ENCODE measurements at regions not wholly inside any gene's neighbourhood (a gene's known extent, or its start where the extent isn't known, plus 50 kb on each side); places are given as distances from the start of the nearest gene placed in this dataset.

- no peak overlapping the region for H3K4me3 ChIP-seq (ENCODE audit: control insufficient read depth, low read depth, low read length)
- DNase-seq (ENCODE audit: low read depth): peak; percentile 87
- no peak for TF ChIP-seq CTCF (IDR thresholded peaks at IDR 0.05; ENCODE audit: control insufficient read depth, insufficient read depth, low read depth, low read length, missing control alignments)
These were observed 264.6 kb downstream of the HHIPL2 start for GRCh38 chr1:222283147-222283768.

- TF ChIP-seq CTCF (IDR thresholded peaks at IDR 0.05; ENCODE audit: control insufficient read depth, insufficient read depth, low read depth, low read length, missing control alignments): no peak
- DNase-seq (ENCODE audit: low read depth): no peak
- H3K4me3 ChIP-seq (ENCODE audit: control insufficient read depth, low read depth, low read length): no peak overlapping the region
These were observed 268.3 kb downstream of the HHIPL2 start for GRCh38 chr1:222279591-222279990.

- DNase-seq (ENCODE audit: low read depth): no peak
- no peak overlapping the region for H3K4me3 ChIP-seq (ENCODE audit: control insufficient read depth, low read depth, low read length)
- no peak for TF ChIP-seq CTCF (IDR thresholded peaks at IDR 0.05; ENCODE audit: control insufficient read depth, insufficient read depth, low read depth, low read length, missing control alignments)
These were observed 269.4 kb downstream of the HHIPL2 start for GRCh38 chr1:222278501-222278900.

GRCh38 chr1:222275729-222276465 lies 272.0 kb downstream of the HHIPL2 start:
- no peak for DNase-seq (ENCODE audit: low read depth)
- no peak for TF ChIP-seq CTCF (IDR thresholded peaks at IDR 0.05; ENCODE audit: control insufficient read depth, insufficient read depth, low read depth, low read length, missing control alignments)
- H3K4me3 ChIP-seq (ENCODE audit: control insufficient read depth, low read depth, low read length): no peak overlapping the region

- no peak overlapping the region for H3K4me3 ChIP-seq (ENCODE audit: control insufficient read depth, low read depth, low read length)
- no peak for TF ChIP-seq CTCF (IDR thresholded peaks at IDR 0.05; ENCODE audit: control insufficient read depth, insufficient read depth, low read depth, low read length, missing control alignments)
- no peak for DNase-seq (ENCODE audit: low read depth)
These were observed 272.7 kb downstream of the HHIPL2 start for GRCh38 chr1:222275001-222275728.

- no peak for DNase-seq (ENCODE audit: low read depth)
- no peak overlapping the region for H3K4me3 ChIP-seq (ENCODE audit: control insufficient read depth, low read depth, low read length)
- no peak for TF ChIP-seq CTCF (IDR thresholded peaks at IDR 0.05; ENCODE audit: control insufficient read depth, insufficient read depth, low read depth, low read length, missing control alignments)
These were observed 281.4 kb downstream of the HHIPL2 start for GRCh38 chr1:222266223-222267196.

Measured in AG09309 (cell line).